Breast epithelium (tissue), 3 donors: ENCODE measurements at regions not wholly inside any gene's neighbourhood (a gene's known extent, or its start where the extent isn't known, plus 50 kb on each side); places are given as distances from the start of the nearest gene placed in this dataset.

Experiments
- CTCF ChIP-seq, 3 donors: fragments of 450-650 bp; IDR thresholded peaks; one replicate each; pipeline ENCODE4 v1.5.1; 2016 to 2017; ENCODE audit warnings: antibody characterized with exemption in 3 of 3, mild to moderate bottlenecking in 3 of 3, moderate library complexity in 3 of 3
- POLR2A ChIP-seq: fragments of 450-650 bp; IDR thresholded peaks from one replicate; pipeline ENCODE4 v1.6.1; 2016; ENCODE audit warnings: antibody characterized with exemption, mild to moderate bottlenecking, moderate library complexity

- TF ChIP-seq POLR2A (no peak), CTCF (IDR thresholded peaks at IDR 0.05) (no peak)
These were observed 140.0 kb downstream of the OMA1 start for GRCh38 chr1:58406301-58407071.
